GDM1 (cell line): ENCODE measurements at regions not wholly inside any gene's neighbourhood (a gene's known extent, or its start where the extent isn't known, plus 50 kb on each side); places are given as distances from the start of the nearest gene placed in this dataset.
A peak's percentile ranks its signal among the peaks of the same experiment; 100 is the strongest.
"Not testable (repeated sequence)": the region's sequence is repeated elsewhere in the genome, so short reads cannot be mapped to it uniquely, and the experiment has no call there.

Experiments
- DNase-seq: peaks from one replicate; lab custom pipeline; 2025; lab: John Stamatoyannopoulos, UW

- DNase-seq = no peak
These were observed 125.1 kb upstream of the FAM204A start for GRCh38 chr10:118467200-118467599.

- no peak for DNase-seq
These were observed 123.3 kb upstream of the FAM204A start for GRCh38 chr10:118465300-118465874.

DNA sequence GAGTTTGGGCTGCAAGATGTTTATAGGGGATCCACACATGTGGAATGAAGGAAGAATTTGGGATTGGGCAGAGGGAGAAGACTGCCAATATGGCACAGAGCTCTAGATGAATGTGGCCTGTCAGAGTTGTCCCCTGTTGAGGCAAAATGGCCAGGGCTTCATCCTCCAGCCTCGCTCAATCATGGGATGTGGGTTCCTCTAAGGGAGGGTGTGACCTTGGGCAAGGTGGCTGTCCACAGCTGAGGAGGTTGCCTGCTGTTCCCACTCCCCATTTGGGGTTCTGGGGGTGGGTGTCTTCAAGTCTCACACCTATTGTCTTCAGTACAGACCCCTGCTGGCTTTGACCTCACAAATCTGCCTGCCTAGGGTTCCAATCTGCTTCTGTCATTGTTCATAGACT lies 121.6 kb upstream of the FAM204A start:
- DNase-seq = no peak

DNA sequence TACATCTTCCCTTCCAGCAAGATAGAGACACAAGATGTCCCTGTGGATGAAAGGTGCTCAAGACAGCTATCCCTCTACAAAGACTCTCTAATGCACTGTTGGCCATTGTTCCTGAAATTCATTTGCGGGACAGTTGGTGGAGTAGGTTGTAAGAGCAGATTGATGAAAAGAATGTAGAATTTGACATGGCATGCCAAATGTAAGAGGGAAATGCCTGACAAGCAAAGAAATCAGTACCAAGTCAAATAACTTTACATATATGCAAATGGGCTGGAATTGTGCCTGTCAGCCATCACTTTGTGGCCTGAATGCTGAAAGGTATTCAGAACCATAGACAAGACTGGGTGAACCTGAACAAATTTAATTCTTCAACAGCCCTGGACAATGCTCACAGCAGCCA lies 120.3 kb upstream of the FAM204A start:
- no peak for DNase-seq

DNA sequence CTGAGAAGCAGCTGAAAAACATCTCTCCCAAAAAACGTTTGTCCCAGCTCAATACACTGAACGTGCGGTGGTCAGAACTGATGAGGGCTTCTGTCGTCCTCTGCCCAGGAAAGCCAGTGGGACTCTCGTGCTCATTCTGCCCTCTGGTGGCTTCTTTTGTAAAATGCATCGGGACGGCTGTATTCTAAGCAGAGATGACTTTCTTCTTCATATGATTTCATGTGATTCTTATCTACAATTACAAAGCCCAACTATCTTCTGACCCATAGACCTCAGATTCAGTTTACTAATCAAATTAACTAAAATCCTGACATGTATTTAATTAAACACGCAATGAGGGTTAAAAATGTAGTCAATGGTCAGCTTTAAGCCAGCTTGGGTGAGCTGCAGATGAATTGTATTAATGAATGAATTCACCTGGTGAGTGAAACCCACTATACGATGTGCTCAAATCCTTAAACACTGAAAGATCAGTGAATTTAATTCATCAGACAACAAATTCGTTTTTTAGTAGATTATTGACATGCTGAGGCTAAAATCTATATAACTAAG lies 117.6 kb upstream of the FAM204A start:
- peak; percentile 11 for DNase-seq

DNA sequence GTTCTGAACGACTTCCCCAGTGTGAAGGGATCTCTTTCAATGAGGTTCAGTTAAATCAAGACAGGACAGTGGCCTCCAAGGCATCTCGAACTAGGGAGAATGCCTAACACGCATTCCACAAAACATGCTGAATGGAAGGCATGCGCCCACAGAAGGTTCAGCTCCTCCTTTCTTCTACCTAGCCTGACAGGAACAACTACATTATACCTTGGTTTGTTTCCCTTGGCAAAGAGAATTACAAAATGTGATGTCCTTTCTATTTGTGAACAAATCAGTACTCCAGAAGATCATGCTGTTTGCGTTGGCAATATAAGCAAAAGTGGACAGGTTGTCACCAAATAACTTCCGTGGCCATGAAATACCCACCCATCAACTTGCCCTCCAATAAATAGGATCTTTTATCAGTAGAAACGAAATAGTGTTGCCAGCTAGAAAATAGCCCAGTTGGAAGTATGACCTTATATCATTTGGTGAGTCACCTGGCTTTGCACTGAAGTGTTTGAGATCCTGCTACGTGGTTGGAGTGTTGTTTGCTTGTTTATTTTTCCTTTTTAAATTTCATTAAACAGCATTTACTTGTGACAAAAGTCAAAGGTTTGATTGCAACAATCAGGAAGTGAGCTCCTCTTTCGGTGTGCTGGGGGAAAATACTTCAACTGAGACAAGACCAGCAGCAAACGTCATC lies 117.0 kb upstream of the FAM204A start:
- no peak for DNase-seq

- no peak for DNase-seq
These were observed 115.8 kb upstream of the FAM204A start for GRCh38 chr10:118457824-118458428.

DNA sequence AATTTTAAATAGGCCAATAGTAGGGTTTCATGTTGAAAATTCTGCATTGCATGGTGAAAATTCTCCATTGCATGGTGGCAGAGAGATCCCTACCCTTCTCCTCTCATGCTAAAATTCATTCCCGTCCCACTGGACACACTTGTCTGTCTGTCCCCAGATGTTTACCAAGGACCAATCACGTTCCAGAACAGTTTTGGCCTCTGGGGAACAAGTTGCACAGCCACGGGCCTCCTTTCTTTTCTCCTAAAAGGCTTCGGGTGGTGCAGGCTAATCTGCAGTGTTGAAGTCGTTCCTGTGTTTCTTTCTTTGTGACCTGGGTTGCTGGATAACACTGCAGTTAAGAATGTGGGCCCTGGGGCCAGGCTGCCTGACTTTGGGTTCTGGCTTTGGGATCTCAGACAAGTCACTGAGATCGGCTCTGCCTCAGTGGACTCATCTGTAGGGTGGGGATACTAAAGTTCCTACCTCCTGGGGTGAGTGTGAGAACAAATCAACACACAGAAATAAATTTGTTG lies 113.1 kb upstream of the FAM204A start:
- no peak for DNase-seq

DNA sequence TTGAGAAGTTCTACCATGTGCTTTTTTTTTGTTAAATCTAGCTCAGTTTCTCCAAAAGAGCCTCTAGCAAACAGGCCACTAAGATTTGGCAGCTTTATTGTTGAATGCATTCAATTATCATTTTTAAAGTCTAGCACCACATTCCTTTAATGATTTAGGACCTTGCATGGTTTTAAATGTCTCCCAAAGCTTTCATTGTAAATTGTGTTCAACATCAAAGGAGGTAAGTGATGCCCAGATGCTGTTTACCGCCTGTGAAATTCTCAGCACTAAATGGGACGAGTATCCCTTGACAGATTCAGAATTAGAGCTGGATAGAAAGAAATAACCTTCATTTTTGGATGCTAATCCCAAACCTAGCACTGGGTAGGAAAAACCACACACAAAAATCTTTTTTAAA lies 112.1 kb upstream of the FAM204A start:
- no peak for DNase-seq

GRCh38 chr10:118452098-118452497 lies 110.0 kb upstream of the FAM204A start:
- DNase-seq = no peak

- DNase-seq = no peak
These were observed 107.4 kb upstream of the FAM204A start for GRCh38 chr10:118449521-118449920.

- no peak for DNase-seq
These were observed 106.6 kb upstream of the FAM204A start for GRCh38 chr10:118448744-118449143.

DNA sequence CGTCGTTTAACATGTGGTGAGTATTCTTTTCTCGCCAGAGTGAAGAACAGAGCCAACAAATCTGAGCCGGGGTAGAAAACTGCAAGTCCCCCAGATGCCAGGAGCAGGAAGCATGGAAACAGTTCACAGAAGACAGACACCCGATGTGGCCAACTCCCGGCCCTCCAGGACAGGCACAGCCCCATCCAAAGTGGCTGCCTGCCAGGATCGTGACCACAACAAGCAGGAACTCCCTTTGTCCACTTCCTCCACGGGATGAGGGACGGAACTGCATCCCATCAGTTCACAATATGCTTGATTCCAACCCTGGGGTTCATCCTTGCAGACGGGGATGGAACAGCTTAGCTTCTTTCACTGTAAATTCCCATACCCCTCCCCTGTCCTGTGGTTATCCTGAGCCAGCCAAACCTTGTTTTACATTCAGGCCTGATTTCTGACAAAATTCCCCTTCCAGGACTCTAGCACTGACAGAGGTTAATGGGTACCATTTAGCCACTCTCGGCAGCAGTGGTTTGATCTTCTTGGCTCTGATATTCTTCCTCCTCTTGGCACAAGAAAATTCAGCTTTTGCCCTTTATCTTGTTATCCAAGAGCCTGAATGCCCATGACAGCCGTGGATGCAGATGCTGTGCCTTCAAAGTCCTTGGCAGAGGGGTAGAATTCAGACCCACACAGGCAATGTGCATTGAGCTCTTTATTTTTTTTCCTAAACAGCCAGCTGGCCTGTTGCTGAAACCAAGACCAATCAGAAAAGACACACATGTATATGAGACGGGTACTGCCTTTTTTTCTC lies 105.5 kb upstream of the FAM204A start:
- DNase-seq = no peak

- DNase-seq = no peak
These were observed 103.4 kb upstream of the FAM204A start for GRCh38 chr10:118445535-118445934.

GRCh38 chr10:118444069-118444468 lies 101.9 kb upstream of the FAM204A start:
- DNase-seq = no peak

DNA sequence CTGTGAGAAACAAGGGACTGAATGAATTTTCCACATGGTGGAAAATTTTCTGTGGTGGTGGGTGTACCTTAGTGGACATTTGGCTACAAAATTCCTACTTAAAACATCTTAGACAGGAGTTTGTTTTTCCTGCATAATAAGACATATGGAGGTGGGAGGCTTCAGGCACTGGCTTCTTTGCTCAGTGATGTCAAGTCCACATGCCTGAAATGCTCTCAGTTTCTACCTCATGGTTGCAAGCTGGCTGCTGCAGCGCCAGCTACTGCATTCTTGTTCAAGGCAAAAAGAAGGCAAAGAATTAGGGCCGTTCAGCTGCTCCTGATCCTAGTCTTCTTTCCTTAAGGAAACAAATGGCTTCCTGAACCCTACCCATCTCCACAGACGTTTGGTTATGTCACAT lies 99.9 kb upstream of the FAM204A start:
- no peak for DNase-seq

DNA sequence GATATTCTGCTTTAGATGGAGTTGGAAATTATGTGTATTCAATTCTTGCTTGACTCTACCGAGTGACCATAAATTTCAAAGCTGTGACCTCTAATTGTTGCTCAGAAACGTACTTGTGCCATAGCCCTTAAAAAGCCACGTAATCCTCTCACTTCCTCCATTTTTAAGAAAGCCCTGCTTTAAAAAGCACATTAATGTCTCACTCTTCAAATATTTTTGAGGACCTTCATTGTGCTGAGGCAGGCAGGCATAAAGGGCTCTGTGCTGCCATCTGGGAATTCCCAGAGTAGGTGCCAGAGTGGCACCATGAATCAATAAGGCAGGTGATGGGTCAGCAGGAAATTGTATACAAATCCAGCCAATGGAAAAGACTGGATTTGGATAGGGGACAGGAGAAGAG lies 97.7 kb upstream of the FAM204A start:
- DNase-seq = no peak

GRCh38 chr10:118436742-118437141 lies 94.6 kb upstream of the FAM204A start:
- no peak for DNase-seq

GRCh38 chr10:118430190-118430589 lies 88.1 kb upstream of the FAM204A start:
- DNase-seq = no peak

DNA sequence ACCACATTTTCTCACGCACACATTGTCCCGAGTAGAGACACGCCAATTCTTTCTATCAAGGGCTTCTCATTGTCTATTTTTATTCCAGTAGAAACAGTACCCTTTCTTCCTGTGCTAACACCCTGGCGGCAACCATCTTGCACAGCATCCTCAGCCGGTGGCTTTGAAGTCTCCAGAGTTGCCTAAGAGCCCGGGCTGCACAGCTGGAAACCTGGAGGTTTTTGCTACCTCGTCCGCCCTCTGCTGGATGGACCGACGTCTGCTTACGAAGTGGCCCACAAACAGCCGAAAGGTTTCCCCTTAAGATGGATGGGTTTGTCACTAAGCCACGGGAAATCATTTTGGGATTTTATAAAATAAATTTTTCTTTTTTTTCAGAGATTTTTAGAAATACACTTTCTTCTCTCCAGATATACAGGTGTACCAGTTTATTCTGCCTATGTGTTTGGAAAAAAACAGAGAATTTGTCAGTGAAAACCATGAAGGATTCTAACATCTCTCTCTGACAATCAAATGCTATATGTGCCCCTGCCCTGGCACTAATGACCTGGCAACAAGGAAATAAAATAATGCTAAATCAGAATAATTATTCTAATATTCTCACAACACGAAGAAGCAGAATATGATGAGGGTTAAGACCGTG lies 81.8 kb upstream of the FAM204A start:
- DNase-seq = peak; percentile 49

GRCh38 chr10:118422241-118422640 lies 80.1 kb upstream of the FAM204A start:
- DNase-seq = no peak

GRCh38 chr10:118420049-118420448 lies 77.9 kb upstream of the FAM204A start:
- DNase-seq = not testable (repeated sequence)
